Breast epithelium (tissue), 4 donors: ENCODE measurements at regions not wholly inside any gene's neighbourhood (a gene's known extent, or its start where the extent isn't known, plus 50 kb on each side); places are given as distances from the start of the nearest gene placed in this dataset.

Experiments used
- DNase-seq, 2 donors: peaks; one replicate each; pipeline ENCODE4 v3.0.0-alpha.2; 2019; ENCODE audit warnings: low spot score in 2 of 2
- H3K27ac ChIP-seq, 2 donors: fragments of 200-600 bp; sonication (generic) in 1 of 2; one replicate each; pipeline ENCODE4 v1.5.1; 2016 to 2019; ENCODE audit warnings: mild to moderate bottlenecking in 1 of 2
- H3K27me3 ChIP-seq, 2 donors: fragments of 200-600 bp; sonication (generic) in 1 of 2; one replicate each; pipeline versions ENCODE4 v1.5.1 to v1.6.0; 2017 to 2019; ENCODE audit warnings: control low read depth in 1 of 2, mild to moderate bottlenecking in 1 of 2
- H3K36me3 ChIP-seq: fragments of 200-600 bp; one replicate; pipeline ENCODE4 v1.5.1; 2019
- H3K4me1 ChIP-seq, 2 donors: fragments of 200-600 bp; sonication (generic); one replicate each; pipeline ENCODE4 v1.5.1; 2016 to 2019; ENCODE audit warnings: control low read depth in 1 of 2
- H3K4me3 ChIP-seq, 3 donors: fragments of 200-600 bp; sonication (generic); 1 replicate in 2 of 3; 2 replicates in 1 of 3; pipeline ENCODE4 v1.5.1; 2016 to 2019; ENCODE audit warnings: mild to moderate bottlenecking in 3 of 3, moderate library complexity in 2 of 3
- H3K9me3 ChIP-seq, 2 donors: fragments of 200-600 bp; sonication (generic) in 1 of 2; one replicate each; pipeline ENCODE4 v1.5.1; 2016 to 2019; ENCODE audit warnings: control low read depth in 1 of 2
- CTCF ChIP-seq, 3 donors: fragments of 450-650 bp; IDR thresholded peaks; one replicate each; pipeline ENCODE4 v1.5.1; 2016 to 2017; ENCODE audit warnings: antibody characterized with exemption in 3 of 3, mild to moderate bottlenecking in 3 of 3, moderate library complexity in 3 of 3
- POLR2A ChIP-seq: fragments of 450-650 bp; IDR thresholded peaks from one replicate; pipeline ENCODE4 v1.6.1; 2016; ENCODE audit warnings: antibody characterized with exemption, mild to moderate bottlenecking, moderate library complexity
- POLR2AphosphoS5 ChIP-seq, 3 donors: sonication (generic); formaldehyde crosslinking; IDR thresholded peaks; one replicate each; pipeline ENCODE4 v1.6.1; 2017; ENCODE audit warnings: antibody characterized with exemption in 3 of 3
- intact Hi-C: fragments of 100-400 bp; cut with DNase I; formaldehyde crosslinking; loops from one replicate; pipeline ENCODE4 v1.15.1; 2023; ENCODE audit warnings: low total_unique reads

DNA sequence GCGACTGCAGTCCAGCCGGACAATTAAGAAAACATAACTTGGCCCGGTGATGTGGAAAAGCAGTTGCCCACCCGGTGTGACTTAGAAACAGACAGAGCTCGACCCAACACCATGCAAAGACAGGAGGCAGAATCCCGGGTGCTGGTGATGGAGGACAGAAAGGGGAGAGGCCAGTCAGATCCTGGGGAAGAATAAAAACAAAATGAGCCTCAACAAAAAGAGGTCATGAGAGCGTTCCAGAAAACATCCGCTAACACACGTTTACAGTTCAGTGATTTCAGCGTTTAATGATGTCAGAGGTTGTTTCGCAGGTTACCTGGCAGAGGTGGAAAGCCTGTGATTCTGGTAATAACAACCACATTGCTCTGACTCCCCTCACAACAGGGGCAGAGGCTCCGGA lies 111.9 kb downstream of the OSR1 start:
- no peak for DNase-seq
- no peaks in the 10 kb centered on the region for H3K27me3 ChIP-seq
- no peak overlapping the region for H3K27ac ChIP-seq
- no peaks in the 10 kb centered on the region for H3K36me3 ChIP-seq
- H3K9me3 ChIP-seq, result no peaks in the 10 kb centered on the region
- intact Hi-C loops, result no loop called here
- TF ChIP-seq CTCF (IDR thresholded peaks at IDR 0.05) (no peak), POLR2AphosphoS5 (IDR thresholded peaks at IDR 0.05) (no peak), POLR2A (no peak)
- no peak overlapping the region for H3K4me3 ChIP-seq
- no peaks in the 10 kb centered on the region for H3K4me1 ChIP-seq

GRCh38 chr2:19244460-19245363 lies 113.7 kb downstream of the OSR1 start:
- Histone ChIP-seq H3K27ac (no peak overlapping the region), H3K36me3 (no peaks in the 10 kb centered on the region), H3K4me3 (no peak overlapping the region), H3K9me3 (no peaks in the 10 kb centered on the region), H3K27me3 (no peaks in the 10 kb centered on the region), H3K4me1 (no peaks in the 10 kb centered on the region)
- no peak for DNase-seq
- intact Hi-C loops, result no loop called here
- TF ChIP-seq POLR2A, result no peak
- TF ChIP-seq POLR2AphosphoS5 (IDR thresholded peaks at IDR 0.05), result no peak
- no peak for TF ChIP-seq CTCF (IDR thresholded peaks at IDR 0.05)

DNA sequence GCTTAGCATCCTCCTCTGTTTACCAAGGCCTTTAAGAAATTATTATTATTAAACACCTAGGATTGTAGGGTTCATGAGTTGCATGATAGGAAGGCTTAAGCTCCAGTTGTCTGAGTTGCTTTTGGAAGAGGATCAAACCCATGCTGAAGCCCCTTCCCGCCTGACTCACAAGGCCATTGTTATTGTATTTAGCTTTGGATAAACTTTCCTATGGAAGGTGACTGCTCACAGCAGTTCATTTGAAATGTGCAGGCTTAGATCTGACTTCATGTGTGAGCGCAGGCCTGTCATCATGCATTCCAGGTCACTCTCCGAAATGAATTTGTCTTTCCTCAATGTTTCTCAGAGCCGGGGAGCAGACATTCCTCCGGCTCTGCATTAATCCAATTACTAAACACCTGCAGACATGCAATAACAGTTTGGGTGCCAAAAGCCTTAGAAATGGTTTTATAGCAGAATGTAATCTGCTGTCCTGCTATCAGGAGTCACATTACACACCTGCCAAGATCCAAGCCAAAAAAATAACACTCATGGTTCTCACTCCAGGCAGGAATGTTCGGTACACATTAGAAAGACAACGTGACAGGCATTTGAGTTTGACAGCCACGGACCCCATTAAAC lies 119.9 kb downstream of the OSR1 start:
- no peaks in the 10 kb centered on the region for H3K27me3 ChIP-seq
- H3K4me3 ChIP-seq, result no peak overlapping the region
- H3K4me1 ChIP-seq, result no peaks in the 10 kb centered on the region
- H3K27ac ChIP-seq, result no peak overlapping the region
- H3K36me3 ChIP-seq, result no peaks in the 10 kb centered on the region
- no peak for DNase-seq
- no peak for TF ChIP-seq POLR2AphosphoS5 (IDR thresholded peaks at IDR 0.05)
- TF ChIP-seq CTCF (IDR thresholded peaks at IDR 0.05), result no peak
- no peak for TF ChIP-seq POLR2A
- H3K9me3 ChIP-seq, result no peaks in the 10 kb centered on the region
- intact Hi-C loops, result no loop called here

- H3K4me3 ChIP-seq, result no peak overlapping the region
- intact Hi-C loops, result no loop called here
- H3K27me3 ChIP-seq, result no peaks in the 10 kb centered on the region
- peak overlapping the region; percentile 56 to 65 for H3K27ac ChIP-seq
- DNase-seq, result no peak
- H3K36me3 ChIP-seq, result no peaks in the 10 kb centered on the region
- no peaks in the 10 kb centered on the region for H3K9me3 ChIP-seq
- TF ChIP-seq CTCF (IDR thresholded peaks at IDR 0.05) (no peak), POLR2AphosphoS5 (IDR thresholded peaks at IDR 0.05) (peak in 2 of 3 donors; percentile 20 to 74), POLR2A (no peak)
- no peaks in the 10 kb centered on the region for H3K4me1 ChIP-seq
Measured at GRCh38 chr2:19235308-19235707, 123.1 kb downstream of the OSR1 start.

DNA sequence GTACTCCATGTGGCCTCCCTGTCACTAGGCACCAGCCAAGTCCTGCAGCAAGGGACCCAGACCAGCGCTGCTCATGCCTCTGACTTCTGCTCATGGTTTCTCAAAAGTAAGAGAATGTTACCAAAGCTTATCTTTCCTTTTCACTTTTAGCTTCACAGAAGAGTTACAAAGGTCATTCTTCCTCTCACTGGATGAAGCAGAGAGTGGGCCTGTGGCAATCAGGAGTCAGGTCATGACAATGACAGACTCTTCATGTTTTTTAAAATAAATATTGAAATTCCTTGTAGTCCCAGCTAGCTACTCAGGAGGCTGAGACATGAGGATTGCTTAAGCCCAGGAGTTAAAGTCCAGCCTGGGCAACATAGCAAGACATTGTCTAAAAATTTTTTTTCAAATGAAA lies 126.1 kb downstream of the OSR1 start:
- H3K4me3 ChIP-seq, result no peak overlapping the region
- no peaks in the 10 kb centered on the region for H3K4me1 ChIP-seq
- H3K27me3 ChIP-seq, result no peaks in the 10 kb centered on the region
- H3K36me3 ChIP-seq, result no peaks in the 10 kb centered on the region
- H3K9me3 ChIP-seq, result no peaks in the 10 kb centered on the region
- no peak overlapping the region for H3K27ac ChIP-seq
- intact Hi-C loops, result loop anchor here (5.0 kb wide), 1 partner anchor 990 kb away; no protein-coding TSS in a partner anchor
- no peak for DNase-seq
- no peak for TF ChIP-seq POLR2AphosphoS5 (IDR thresholded peaks at IDR 0.05)
- no peak for TF ChIP-seq CTCF (IDR thresholded peaks at IDR 0.05)
- no peak for TF ChIP-seq POLR2A
